ENCODE measurements at regions not wholly inside any gene's neighbourhood (a gene's known extent, or its start where the extent isn't known, plus 50 kb on each side); places are given as distances from the start of the nearest gene placed in this dataset.

DNA sequence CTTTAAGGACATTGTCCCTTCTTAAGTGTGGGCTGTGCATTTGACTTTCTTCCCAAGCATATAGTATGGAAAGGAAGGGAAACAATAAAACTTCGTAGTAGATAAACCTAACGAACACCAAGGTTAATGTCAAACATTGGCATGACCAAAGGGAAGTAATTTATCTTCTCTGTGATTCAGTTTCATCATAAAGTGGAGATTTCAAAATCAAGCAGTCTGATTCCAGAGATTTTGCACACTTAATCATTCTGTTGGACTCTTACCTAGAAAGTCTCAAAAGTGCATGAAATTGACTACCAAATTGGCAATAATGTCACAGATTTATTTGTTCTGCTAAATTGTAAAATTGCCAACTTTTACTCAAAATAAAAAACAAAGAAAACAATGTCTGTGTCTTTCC is 559.7 kb downstream of the JRKL start:
- TF ChIP-seq, protein P1, sequence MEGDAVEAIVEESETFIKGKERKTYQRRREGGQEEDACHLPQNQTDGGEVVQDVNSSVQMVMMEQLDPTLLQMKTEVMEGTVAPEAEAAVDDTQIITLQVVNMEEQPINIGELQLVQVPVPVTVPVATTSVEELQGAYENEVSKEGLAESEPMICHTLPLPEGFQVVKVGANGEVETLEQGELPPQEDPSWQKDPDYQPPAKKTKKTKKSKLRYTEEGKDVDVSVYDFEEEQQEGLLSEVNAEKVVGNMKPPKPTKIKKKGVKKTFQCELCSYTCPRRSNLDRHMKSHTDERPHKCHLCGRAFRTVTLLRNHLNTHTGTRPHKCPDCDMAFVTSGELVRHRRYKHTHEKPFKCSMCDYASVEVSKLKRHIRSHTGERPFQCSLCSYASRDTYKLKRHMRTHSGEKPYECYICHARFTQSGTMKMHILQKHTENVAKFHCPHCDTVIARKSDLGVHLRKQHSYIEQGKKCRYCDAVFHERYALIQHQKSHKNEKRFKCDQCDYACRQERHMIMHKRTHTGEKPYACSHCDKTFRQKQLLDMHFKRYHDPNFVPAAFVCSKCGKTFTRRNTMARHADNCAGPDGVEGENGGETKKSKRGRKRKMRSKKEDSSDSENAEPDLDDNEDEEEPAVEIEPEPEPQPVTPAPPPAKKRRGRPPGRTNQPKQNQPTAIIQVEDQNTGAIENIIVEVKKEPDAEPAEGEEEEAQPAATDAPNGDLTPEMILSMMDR (IDR thresholded peaks at IDR 0.05 in 8 of 11, conservative IDR thresholded peaks at IDR 0.05 in 3 of 11) = no peak
- TF ChIP-seq POLR2A (IDR thresholded peaks at IDR 0.05) = no peak
